ENCODE measurements at regions not wholly inside any gene's neighbourhood (a gene's known extent, or its start where the extent isn't known, plus 50 kb on each side); places are given as distances from the start of the nearest gene placed in this dataset.

- TF ChIP-seq ZNF280B (CRISPR knock-in tag; IDR thresholded peaks at IDR 0.05; ENCODE audit: borderline replicate concordance), result peak; percentile 72; the same call in 1 of the 2 replicates
- no peak for TF ChIP-seq ZSCAN5A (CRISPR knock-in tag; IDR thresholded peaks at IDR 0.05; ENCODE audit: borderline replicate concordance)
- peak; percentile 94 for TF ChIP-seq ZNF501 (CRISPR knock-in tag; IDR thresholded peaks at IDR 0.05)
- TF ChIP-seq ZNF660 (CRISPR knock-in tag; IDR thresholded peaks at IDR 0.05; ENCODE audit: borderline replicate concordance, low read depth), result no peak
- no peak for TF ChIP-seq ZNF33B (CRISPR knock-in tag; IDR thresholded peaks at IDR 0.05)
- no peak for TF ChIP-seq FOXP1 (IDR thresholded peaks at IDR 0.05)
- no peak for TF ChIP-seq FOXP1 (CRISPR knock-in tag; IDR thresholded peaks at IDR 0.05)
- no peak for TF ChIP-seq ZBED4 (CRISPR knock-in tag; IDR thresholded peaks at IDR 0.05; ENCODE audit: borderline replicate concordance)
- TF ChIP-seq ZNF572 (CRISPR knock-in tag; IDR thresholded peaks at IDR 0.05), result peak; percentile 67; the same call in 1 of the 2 replicates
- TF ChIP-seq KAT2B (IDR thresholded peaks at IDR 0.05; ENCODE audit: borderline replicate concordance, low read depth, low read length), result no peak
- TF ChIP-seq, protein P1, sequence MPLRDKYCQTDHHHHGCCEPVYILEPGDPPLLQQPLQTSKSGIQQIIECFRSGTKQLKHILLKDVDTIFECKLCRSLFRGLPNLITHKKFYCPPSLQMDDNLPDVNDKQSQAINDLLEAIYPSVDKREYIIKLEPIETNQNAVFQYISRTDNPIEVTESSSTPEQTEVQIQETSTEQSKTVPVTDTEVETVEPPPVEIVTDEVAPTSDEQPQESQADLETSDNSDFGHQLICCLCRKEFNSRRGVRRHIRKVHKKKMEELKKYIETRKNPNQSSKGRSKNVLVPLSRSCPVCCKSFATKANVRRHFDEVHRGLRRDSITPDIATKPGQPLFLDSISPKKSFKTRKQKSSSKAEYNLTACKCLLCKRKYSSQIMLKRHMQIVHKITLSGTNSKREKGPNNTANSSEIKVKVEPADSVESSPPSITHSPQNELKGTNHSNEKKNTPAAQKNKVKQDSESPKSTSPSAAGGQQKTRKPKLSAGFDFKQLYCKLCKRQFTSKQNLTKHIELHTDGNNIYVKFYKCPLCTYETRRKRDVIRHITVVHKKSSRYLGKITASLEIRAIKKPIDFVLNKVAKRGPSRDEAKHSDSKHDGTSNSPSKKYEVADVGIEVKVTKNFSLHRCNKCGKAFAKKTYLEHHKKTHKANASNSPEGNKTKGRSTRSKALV (CRISPR knock-in tag; IDR thresholded peaks at IDR 0.05), result no peak
- no peak for TF ChIP-seq LBX2 (CRISPR knock-in tag; IDR thresholded peaks at IDR 0.05; ENCODE audit: borderline replicate concordance)
- peak; percentile 82 for TF ChIP-seq SALL1 (CRISPR knock-in tag; IDR thresholded peaks at IDR 0.05)
- TF ChIP-seq THAP11 (CRISPR knock-in tag; IDR thresholded peaks at IDR 0.05), result 0 out of 2 replicates have a peak, but pooled peaks have one; percentile 35
- no peak for TF ChIP-seq DNMT3B (CRISPR knock-in tag; conservative IDR thresholded peaks at IDR 0.05)
- TF ChIP-seq IKZF4 (CRISPR knock-in tag; IDR thresholded peaks at IDR 0.05; ENCODE audit: borderline replicate concordance, low read depth, not compliant biosample characterization), result peak; percentile 30
- TF ChIP-seq HNF1B (CRISPR knock-in tag; IDR thresholded peaks at IDR 0.05), result peak; percentile 87
Observed at GRCh38 chr2:205925373-205926337, 160.3 kb downstream of the INO80D start (continued).

Measured in HepG2 (cell line).